ENCODE measurements at regions not wholly inside any gene's neighbourhood (a gene's known extent, or its start where the extent isn't known, plus 50 kb on each side); places are given as distances from the start of the nearest gene placed in this dataset.
A peak's percentile ranks its signal among the peaks of the same experiment; 100 is the strongest.
"Not testable (repeated sequence)": the region's sequence is repeated elsewhere in the genome, so short reads cannot be mapped to it uniquely, and the experiment has no call there.

DNA sequence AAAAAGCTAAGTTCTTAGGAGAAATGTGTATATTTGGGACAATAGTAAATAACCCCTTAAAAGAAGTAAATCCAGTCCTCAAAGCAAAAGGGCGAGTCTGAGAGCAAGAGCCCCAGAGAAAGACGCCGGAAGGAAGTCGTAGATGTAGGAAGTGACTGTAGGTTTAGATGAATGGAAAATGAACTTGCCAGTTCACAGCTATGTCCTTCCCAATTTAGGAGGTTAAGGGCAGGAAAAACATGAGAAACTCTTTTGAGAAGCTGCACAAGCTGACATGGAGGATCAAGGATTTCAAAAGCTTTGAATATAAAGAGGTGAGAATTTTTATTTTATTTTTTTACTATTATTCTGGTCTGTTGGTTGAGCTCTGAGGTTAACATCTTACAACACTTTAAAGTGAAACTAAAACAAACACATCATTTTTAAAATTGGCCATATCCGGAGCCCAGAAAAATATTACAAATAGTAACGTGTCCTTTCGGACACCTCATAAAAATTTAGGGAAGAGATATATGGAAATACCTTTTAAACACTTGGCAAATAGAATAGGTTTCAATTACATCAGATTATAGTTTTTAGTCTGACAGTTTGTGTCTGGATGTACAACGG, 1178.6 kb downstream of the MRPL39 start:
- Mint-ChIP-seq H3K27ac (peak overlapping the region; percentile 81), H3K9me3 (ENCODE audit: low read depth) (peaks cover 4% of the 10 kb centered on the region), H3K27me3 (no peaks in the 10 kb centered on the region), H3K36me3 (no peaks in the 10 kb centered on the region), H3K4me1 (peaks cover 2% of the 10 kb centered on the region), H3K4me3 (peak overlapping the region; percentile 70)
- DNase-seq (no peak), ATAC-seq (peak; percentile 47)
- CTCF ChIA-PET = no interaction called here

DNA sequence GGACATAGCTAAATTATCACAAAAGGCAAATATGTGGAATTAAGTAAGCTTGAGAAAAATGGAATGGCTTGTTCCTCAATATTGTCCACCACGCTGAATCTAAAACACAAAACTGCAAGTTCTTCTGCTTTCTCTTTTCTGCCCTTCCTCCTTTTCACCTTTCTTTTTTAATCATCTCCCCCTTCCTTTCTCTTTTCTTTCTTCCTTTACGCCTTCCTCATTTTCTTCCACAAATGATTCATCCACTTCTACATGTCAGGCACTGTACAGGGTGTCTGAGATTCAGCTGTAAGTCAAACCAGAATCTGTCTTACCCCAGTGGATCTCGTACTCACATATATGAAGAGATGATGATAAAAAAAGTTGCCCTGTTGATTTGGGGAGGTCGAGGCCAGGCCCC, 1182.5 kb downstream of the MRPL39 start:
- Mint-ChIP-seq H3K4me1 (no peaks in the 10 kb centered on the region), H3K27me3 (no peaks in the 10 kb centered on the region), H3K9me3 (ENCODE audit: low read depth) (peaks cover 7% of the 10 kb centered on the region), H3K27ac (no peak overlapping the region), H3K36me3 (no peaks in the 10 kb centered on the region), H3K4me3 (no peak overlapping the region)
- ATAC-seq (no peak), DNase-seq (no peak)
- CTCF ChIA-PET = no interaction called here

DNA sequence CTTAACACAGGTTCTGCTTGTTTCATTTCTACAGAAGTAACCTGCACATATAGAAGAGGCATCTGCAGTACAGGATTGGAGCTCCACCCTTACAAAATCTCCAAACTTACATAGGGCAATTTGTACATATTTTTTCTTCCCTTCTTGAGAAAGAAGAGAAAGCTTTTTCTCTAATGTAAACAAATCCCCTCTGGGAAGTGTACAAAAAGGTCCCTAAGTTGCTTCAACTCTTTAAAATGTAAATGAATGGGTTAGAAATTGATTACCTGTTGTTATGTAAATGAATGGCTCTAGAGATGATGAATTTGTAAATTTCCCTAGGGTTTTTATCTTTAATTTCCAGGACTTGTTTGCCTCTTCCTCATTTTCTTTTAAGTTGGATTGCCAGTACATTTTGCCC, 1183.7 kb downstream of the MRPL39 start:
- H3K4me1 Mint-ChIP-seq = no peaks in the 10 kb centered on the region
- no peak overlapping the region for H3K27ac Mint-ChIP-seq
- ATAC-seq (no peak), DNase-seq (no peak)
- no peak overlapping the region for H3K4me3 Mint-ChIP-seq
- CTCF ChIA-PET = no interaction called here
- no peaks in the 10 kb centered on the region for H3K36me3 Mint-ChIP-seq
- H3K27me3 Mint-ChIP-seq = no peaks in the 10 kb centered on the region
- peaks cover 7% of the 10 kb centered on the region for H3K9me3 Mint-ChIP-seq (ENCODE audit: low read depth)

DNA sequence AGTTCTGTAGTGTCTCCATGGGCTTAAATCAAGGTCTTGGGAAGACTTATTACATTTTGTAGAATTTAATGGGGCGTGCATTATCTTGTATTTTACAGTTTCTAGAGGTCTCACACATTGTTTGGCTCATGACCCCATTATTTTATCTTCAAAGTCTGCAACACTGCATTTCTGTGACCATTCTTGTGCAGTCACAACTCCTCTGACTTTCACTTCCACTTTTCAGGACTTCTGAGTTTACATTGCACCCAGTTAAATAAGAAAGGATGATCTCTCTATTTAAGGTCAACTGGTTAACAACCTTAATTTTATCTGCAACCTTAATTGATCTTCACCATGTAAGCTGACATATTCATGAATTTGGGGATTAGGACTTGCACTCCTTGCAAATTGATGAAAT, 1186.6 kb downstream of the MRPL39 start:
- Mint-ChIP-seq H3K27me3 (no peaks in the 10 kb centered on the region), H3K4me1 (no peaks in the 10 kb centered on the region), H3K27ac (no peak overlapping the region), H3K9me3 (ENCODE audit: low read depth) (peaks cover 7% of the 10 kb centered on the region), H3K36me3 (no peaks in the 10 kb centered on the region), H3K4me3 (no peak overlapping the region)
- ATAC-seq (no peak), DNase-seq (no peak)
- CTCF ChIA-PET = no interaction called here

DNA sequence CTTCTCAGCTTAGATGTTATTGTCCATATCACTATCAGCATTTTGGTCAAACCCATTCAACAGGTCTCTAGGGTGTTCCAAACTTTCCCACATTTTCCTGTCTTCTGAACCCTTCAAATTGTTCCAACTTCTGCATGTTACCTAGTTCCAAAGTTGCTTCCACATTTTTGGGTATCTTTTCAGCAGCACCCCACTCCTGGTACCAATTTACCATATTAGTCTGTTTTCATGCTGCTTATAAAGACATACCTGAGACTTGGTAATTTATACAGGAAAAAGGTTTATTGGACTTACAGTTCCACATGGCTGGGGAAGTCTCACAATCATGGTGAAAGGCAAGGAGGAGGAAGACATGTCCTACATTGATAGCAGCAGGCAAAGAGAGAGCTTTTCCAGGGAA, 1187.6 kb downstream of the MRPL39 start:
- H3K36me3 Mint-ChIP-seq; H3K4me3 Mint-ChIP-seq; H3K27ac Mint-ChIP-seq; CTCF ChIA-PET; H3K4me1 Mint-ChIP-seq; H3K9me3 Mint-ChIP-seq (ENCODE audit: low read depth); DNase-seq; H3K27me3 Mint-ChIP-seq; ATAC-seq: not testable (repeated sequence)

DNA sequence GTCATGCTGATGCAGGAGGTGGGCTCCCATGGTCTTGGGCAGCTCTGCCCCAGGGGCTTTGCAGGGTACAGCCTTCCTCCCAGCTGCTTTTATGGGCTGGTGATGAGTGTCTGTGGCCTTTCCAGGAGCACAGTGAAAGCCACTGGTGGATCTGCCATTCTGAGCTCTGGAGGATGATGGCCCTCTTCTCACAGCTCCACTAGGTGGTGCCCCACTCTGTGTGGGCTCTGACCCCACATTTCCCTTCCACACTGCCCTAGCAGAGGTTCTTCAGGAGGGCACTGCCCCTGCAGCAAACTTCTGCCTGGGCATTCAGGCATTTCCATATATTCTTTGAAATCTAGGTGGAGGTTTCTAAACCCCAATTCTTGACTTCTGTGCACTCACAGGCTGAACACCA, 1188.6 kb downstream of the MRPL39 start:
- ATAC-seq (no peak), DNase-seq (no peak)
- CTCF ChIA-PET = no interaction called here
- Mint-ChIP-seq H3K27ac (no peak overlapping the region), H3K4me1 (no peaks in the 10 kb centered on the region), H3K4me3 (no peak overlapping the region), H3K27me3 (no peaks in the 10 kb centered on the region), H3K36me3 (no peaks in the 10 kb centered on the region), H3K9me3 (ENCODE audit: low read depth) (peaks cover 3% of the 10 kb centered on the region)

DNA sequence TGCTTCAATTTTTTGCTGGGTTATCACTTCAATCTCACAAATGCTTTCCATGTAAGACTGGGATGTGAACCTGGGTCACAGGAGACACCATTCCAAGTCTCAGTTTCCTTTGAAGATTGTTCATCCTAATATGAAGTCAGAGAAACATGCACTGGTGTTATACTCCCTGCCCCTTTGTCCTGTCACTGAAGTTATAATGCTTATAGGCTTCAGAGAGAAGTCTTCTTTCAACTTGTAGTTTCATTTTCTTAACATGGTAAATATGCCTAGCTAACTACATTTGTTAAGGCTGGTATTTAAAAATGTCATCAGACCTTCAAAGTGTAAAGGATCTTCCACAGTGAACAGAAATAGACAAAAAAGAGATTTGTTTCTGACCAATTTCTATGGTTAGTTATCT, 1195.9 kb downstream of the MRPL39 start:
- no peaks in the 10 kb centered on the region for H3K27me3 Mint-ChIP-seq
- DNase-seq = no peak
- H3K4me1 Mint-ChIP-seq = no peaks in the 10 kb centered on the region
- no peak for ATAC-seq
- H3K36me3 Mint-ChIP-seq = no peaks in the 10 kb centered on the region
- H3K4me3 Mint-ChIP-seq = no peak overlapping the region
- H3K9me3 Mint-ChIP-seq (ENCODE audit: low read depth) = peaks cover 3% of the 10 kb centered on the region
- CTCF ChIA-PET = no interaction called here
- H3K27ac Mint-ChIP-seq = no peak overlapping the region

DNA sequence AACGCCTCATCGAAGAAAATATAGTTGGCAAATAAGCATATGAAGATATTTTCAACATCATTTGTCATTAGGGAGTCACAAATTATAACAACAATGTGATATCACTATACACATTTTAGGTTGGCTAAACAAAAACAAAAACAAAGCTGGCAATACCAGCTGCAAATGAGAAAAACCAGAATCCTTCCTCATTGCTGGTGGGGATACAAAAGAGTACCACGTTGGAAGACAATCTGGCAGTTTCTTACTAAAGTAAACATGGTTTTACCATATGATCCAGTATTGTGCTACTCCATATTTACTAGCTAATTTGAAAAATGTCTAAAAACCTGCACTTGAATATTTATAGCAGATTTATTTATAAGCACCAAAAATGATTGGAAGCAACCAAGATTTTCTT, 1204.1 kb downstream of the MRPL39 start:
- Mint-ChIP-seq H3K27me3 (no peaks in the 10 kb centered on the region), H3K4me1 (no peaks in the 10 kb centered on the region), H3K27ac (no peak overlapping the region), H3K36me3 (no peaks in the 10 kb centered on the region), H3K4me3 (no peak overlapping the region), H3K9me3 (ENCODE audit: low read depth) (no peaks in the 10 kb centered on the region)
- DNase-seq (no peak), ATAC-seq (no peak)
- CTCF ChIA-PET = no interaction called here

DNA sequence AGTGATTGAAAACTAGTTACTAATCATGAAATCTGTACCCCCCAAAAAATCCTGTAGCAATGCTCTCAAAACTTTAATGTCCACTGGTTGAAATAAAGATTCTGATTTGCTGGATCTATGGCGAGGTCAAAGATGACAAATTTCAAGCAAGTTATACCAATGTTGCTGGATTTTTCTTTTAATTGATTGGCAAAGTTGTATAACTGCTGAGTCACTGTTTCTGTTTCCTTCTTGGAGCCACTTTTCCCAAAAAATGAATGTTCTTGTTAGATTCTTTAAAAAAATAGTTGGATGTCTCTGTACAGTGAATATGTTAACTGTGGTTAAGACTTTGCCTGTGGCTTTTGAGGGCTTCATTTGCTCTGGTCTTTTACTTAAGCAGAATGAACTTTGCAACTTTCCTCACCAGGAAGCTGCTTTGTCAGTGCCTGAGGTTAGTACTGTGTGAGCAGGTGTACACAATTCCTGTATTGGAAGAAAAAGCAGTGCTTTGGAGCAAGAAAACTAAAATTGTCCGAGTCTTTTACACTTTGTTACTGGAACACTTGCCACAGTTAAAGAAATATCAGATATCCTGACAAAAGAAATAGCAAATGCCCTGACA, 1211.9 kb downstream of the MRPL39 start:
- H3K4me1 Mint-ChIP-seq = no peaks in the 10 kb centered on the region
- H3K4me3 Mint-ChIP-seq = no peak overlapping the region
- no peaks in the 10 kb centered on the region for H3K36me3 Mint-ChIP-seq
- CTCF ChIA-PET = no interaction called here
- H3K27ac Mint-ChIP-seq = no peak overlapping the region
- no peaks in the 10 kb centered on the region for H3K27me3 Mint-ChIP-seq
- no peaks in the 10 kb centered on the region for H3K9me3 Mint-ChIP-seq (ENCODE audit: low read depth)
- no peak for ATAC-seq
- DNase-seq = no peak

DNA sequence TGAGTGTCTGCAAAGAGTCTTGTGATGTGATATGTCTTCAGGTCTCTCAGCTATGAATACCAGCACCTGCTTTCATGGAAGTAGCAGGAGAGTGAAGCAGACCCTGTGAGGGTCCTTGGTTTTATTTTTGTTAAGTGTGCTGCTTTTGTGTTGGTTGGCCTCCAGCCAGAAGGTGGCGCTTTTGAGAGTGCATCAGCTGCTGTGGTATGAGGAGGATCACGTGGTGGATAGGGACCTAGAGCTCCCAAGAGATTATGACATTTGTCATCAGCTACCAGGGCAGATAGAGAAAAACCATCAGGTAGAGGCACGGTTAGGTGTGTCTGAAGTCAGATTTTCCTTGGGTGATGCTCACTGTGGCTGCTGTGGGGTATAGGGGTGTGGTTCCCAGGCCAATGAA, 1232.1 kb downstream of the MRPL39 start:
- H3K36me3 Mint-ChIP-seq = no peaks in the 10 kb centered on the region
- H3K27ac Mint-ChIP-seq = no peak overlapping the region
- no peaks in the 10 kb centered on the region for H3K4me1 Mint-ChIP-seq
- CTCF ChIA-PET = interaction anchor here (1.1 kb wide), 1 partner anchor 136 kb away, joined by 4 read pairs; no protein-coding TSS in a partner anchor
- no peak for DNase-seq
- no peak overlapping the region for H3K4me3 Mint-ChIP-seq
- H3K9me3 Mint-ChIP-seq (ENCODE audit: low read depth) = peaks cover 2% of the 10 kb centered on the region
- no peak for ATAC-seq
- no peaks in the 10 kb centered on the region for H3K27me3 Mint-ChIP-seq

DNA sequence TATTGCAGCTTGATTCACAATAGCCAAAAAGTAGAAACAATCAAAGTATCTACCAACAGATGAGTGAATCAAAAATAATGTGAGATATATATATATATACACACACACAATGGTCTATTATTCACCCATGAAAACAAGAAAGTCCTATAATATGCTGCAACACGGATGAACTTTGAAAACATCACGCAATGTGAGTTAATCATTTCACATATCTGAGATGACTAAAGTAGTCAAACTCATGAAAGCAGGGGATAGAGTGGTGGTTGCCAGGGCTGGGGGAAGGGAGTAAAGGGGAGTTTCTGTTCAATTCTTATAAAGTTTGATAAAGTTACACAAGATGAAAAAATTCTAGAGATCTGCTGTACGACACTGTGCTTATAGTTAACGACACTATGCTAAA, 1234.8 kb downstream of the MRPL39 start:
- Mint-ChIP-seq H3K36me3 (no peaks in the 10 kb centered on the region), H3K4me1 (no peaks in the 10 kb centered on the region), H3K27me3 (no peaks in the 10 kb centered on the region), H3K4me3 (no peak overlapping the region), H3K27ac (no peak overlapping the region), H3K9me3 (ENCODE audit: low read depth) (no peaks in the 10 kb centered on the region)
- ATAC-seq = no peak
- CTCF ChIA-PET = no interaction called here
- DNase-seq = no peak

DNA sequence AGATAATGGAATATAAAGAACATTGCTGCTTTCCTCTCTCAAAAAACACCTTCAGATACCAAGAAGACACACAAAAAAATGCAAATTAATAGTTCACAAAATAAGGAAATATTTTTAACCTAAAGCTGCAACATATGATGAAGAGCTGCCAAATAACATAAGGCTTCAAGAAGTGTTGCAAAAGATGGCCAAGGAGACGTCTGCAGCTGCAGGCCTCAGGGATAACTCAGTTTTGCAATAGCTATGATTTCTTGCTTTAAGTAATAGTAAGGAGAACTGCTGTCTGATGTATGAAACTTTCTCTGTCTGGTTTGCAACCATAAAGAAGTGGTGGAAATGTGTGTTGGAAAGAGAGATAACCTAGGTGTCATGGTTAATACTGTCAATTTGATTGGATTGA, 1237.5 kb downstream of the MRPL39 start:
- DNase-seq (no peak), ATAC-seq (no peak)
- no peaks in the 10 kb centered on the region for H3K4me1 Mint-ChIP-seq
- no peak overlapping the region for H3K4me3 Mint-ChIP-seq
- H3K36me3 Mint-ChIP-seq = no peaks in the 10 kb centered on the region
- no peak overlapping the region for H3K27ac Mint-ChIP-seq
- CTCF ChIA-PET = no interaction called here
- no peaks in the 10 kb centered on the region for H3K9me3 Mint-ChIP-seq (ENCODE audit: low read depth)
- H3K27me3 Mint-ChIP-seq = no peaks in the 10 kb centered on the region

DNA sequence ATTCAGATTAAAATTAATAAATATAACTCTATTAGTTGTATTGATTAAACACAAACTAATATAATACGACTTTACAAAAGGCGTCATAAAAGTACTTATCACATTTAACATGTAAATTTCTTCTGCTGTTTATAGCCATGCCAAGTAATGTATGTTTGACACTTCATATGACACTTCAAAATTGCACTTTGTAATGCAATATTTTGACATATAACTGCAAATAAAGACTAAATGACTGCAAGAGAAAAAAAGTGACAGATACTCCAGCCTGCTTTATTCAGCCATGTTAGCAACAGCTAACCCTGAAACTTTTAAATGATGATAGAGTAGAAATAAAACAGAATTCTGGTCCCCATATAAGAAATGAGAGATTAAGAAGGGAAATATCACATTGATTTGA, 1238.0 kb downstream of the MRPL39 start:
- no peaks in the 10 kb centered on the region for H3K36me3 Mint-ChIP-seq
- no peak overlapping the region for H3K27ac Mint-ChIP-seq
- no peaks in the 10 kb centered on the region for H3K4me1 Mint-ChIP-seq
- H3K9me3 Mint-ChIP-seq (ENCODE audit: low read depth) = no peaks in the 10 kb centered on the region
- no peak for ATAC-seq
- CTCF ChIA-PET = no interaction called here
- no peaks in the 10 kb centered on the region for H3K27me3 Mint-ChIP-seq
- no peak for DNase-seq
- H3K4me3 Mint-ChIP-seq = no peak overlapping the region

DNA sequence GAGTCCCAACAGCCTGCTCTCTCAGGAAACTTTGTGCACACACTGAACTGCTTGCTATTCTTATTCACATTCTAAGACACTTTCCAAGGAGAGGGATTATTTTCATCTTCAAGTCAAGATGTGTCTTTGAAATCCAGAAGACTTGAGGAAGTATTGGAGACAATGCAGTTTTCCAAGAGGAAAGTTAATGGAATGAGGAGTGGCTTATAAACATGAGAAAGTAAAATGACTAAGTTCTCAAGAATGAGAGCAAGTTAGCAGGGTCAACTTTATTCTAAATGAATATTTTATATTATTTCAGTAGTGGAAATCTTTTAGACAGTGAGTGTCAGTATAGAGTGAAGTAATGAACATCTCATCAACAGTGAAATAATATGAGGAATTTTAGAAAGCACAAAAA, 1239.3 kb downstream of the MRPL39 start:
- Mint-ChIP-seq H3K4me3 (no peak overlapping the region), H3K36me3 (no peaks in the 10 kb centered on the region), H3K4me1 (no peaks in the 10 kb centered on the region), H3K9me3 (ENCODE audit: low read depth) (peaks cover 2% of the 10 kb centered on the region), H3K27ac (no peak overlapping the region), H3K27me3 (no peaks in the 10 kb centered on the region)
- CTCF ChIA-PET = no interaction called here
- no peak for DNase-seq
- no peak for ATAC-seq

DNA sequence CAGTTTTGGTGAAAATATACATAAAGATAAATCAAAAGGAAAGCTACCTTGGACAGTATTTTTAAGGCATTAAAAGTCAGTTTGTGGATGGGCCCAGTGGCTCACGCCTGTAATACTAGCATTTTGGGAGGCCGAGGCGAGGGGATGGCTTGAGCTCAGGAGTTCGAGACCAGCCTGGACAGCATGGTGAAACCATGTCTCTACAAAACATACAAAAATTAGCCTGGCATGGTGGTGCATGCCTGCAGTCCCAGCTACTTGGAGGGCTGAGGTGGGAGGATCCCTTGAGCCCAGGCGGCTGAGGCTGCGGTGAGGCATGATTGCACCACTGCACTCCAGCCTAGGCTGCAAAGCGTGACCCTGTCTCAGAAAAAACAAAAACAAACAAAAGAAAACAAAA, 1253.8 kb downstream of the MRPL39 start:
- H3K27me3 Mint-ChIP-seq = no peaks in the 10 kb centered on the region
- no peak overlapping the region for H3K27ac Mint-ChIP-seq
- no peak for DNase-seq
- CTCF ChIA-PET = interaction anchor here (2.0 kb wide), 1 partner anchor 10 kb away, joined by 5 read pairs; no protein-coding TSS in a partner anchor
- no peaks in the 10 kb centered on the region for H3K36me3 Mint-ChIP-seq
- H3K4me3 Mint-ChIP-seq = no peak overlapping the region
- ATAC-seq = no peak
- H3K9me3 Mint-ChIP-seq (ENCODE audit: low read depth) = peaks cover 2% of the 10 kb centered on the region
- no peaks in the 10 kb centered on the region for H3K4me1 Mint-ChIP-seq
